ENCODE measurements at regions not wholly inside any gene's neighbourhood (a gene's known extent, or its start where the extent isn't known, plus 50 kb on each side); places are given as distances from the start of the nearest gene placed in this dataset.

DNA sequence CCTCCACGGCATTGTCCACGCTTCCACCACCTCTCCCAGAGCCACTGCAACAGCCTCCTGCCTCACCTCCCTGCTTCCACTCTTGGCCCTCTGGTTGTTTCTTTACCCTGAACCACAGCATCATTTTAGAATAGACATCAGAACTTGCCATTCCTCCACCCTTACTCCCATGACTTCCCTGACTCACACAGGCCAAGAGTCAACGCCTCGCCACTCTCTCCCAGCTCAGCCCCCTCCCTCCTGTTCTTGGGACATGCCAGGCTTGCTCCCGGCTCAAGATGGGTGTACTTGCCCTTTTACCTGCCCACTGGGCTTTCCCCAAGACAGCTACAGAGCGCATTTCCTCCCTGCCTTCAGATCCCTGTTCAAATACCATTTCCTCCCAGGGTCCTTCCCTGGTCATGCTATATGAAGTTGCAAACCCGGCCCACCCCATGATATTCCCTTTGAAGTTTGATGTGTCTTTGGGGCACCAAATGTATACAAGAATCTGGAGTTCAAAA is 429.1 kb downstream of the RPS24 start:
- no peak for TF ChIP-seq ZNF384 (IDR thresholded peaks at IDR 0.05)
- no peak for TF ChIP-seq FOXA1 (IDR thresholded peaks at IDR 0.05)
- no peak for TF ChIP-seq SP1 (IDR thresholded peaks at IDR 0.05)
- no peak for TF ChIP-seq SUZ12 (IDR thresholded peaks at IDR 0.05)
- no peak for TF ChIP-seq FOXK2 (IDR thresholded peaks at IDR 0.05)
- no peak for TF ChIP-seq FOXM1 (IDR thresholded peaks at IDR 0.05; ENCODE audit: borderline replicate concordance)
- no peak for TF ChIP-seq TARDBP (IDR thresholded peaks at IDR 0.05)
- no peak for TF ChIP-seq L3MBTL2 (conservative IDR thresholded peaks at IDR 0.05)
- TF ChIP-seq BHLHE40 (IDR thresholded peaks at IDR 0.05; ENCODE audit: borderline replicate concordance) = no peak
- TF ChIP-seq ARNT (IDR thresholded peaks at IDR 0.05) = no peak
- TF ChIP-seq ELF4 (IDR thresholded peaks at IDR 0.05) = no peak
- TF ChIP-seq, protein P1, sequence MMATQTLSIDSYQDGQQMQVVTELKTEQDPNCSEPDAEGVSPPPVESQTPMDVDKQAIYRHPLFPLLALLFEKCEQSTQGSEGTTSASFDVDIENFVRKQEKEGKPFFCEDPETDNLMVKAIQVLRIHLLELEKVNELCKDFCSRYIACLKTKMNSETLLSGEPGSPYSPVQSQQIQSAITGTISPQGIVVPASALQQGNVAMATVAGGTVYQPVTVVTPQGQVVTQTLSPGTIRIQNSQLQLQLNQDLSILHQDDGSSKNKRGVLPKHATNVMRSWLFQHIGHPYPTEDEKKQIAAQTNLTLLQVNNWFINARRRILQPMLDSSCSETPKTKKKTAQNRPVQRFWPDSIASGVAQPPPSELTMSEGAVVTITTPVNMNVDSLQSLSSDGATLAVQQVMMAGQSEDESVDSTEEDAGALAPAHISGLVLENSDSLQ (IDR thresholded peaks at IDR 0.05) = no peak
- TF ChIP-seq LEF1 (IDR thresholded peaks at IDR 0.05; ENCODE audit: borderline replicate concordance) = no peak
- no peak for TF ChIP-seq NFRKB (IDR thresholded peaks at IDR 0.05)

Data from HEK293T (cell line).